GM23338 (cell line): ENCODE measurements at regions not wholly inside any gene's neighbourhood (a gene's known extent, or its start where the extent isn't known, plus 50 kb on each side); places are given as distances from the start of the nearest gene placed in this dataset.

ENCODE experiments used
- ATAC-seq: fragments of 200-7000 bp; cut with Tn5 transposase; 3 replicates; pipeline ENCODE4 v1.9.1; 2020
- DNase-seq: peaks from one replicate; pipeline ENCODE4 v3.0.0-alpha.2; 2015; ENCODE audit warnings: low spot score
- H2AFZ ChIP-seq: fragments of 200-600 bp; sonication (generic); 2 replicates; pipeline ENCODE4 v1.8.0; 2016; ENCODE audit warnings: antibody characterized with exemption, mild to moderate bottlenecking, moderate library complexity
- H3F3A ChIP-seq: fragments of 200-600 bp; sonication (generic); replicated peaks from 2 replicates; pipeline ENCODE4 v1.8.0; 2017; ENCODE audit warnings: antibody characterized with exemption, mixed run types, low read depth
- H3K27ac ChIP-seq: fragments of 200-600 bp; sonication (generic); 2 replicates; pipeline ENCODE4 v1.6.1; 2016; ENCODE audit warnings: low read depth
- H3K27me3 ChIP-seq: fragments of 200-600 bp; sonication (generic); 2 replicates; pipeline ENCODE4 v1.8.0; 2016; ENCODE audit warnings: mild to moderate bottlenecking, mixed run types, moderate library complexity; ENCODE audit not compliant: insufficient read depth
- H3K36me3 ChIP-seq: fragments of 200-600 bp; sonication (generic); 2 replicates; pipeline ENCODE4 v1.8.0; 2016; ENCODE audit warnings: mild to moderate bottlenecking; ENCODE audit not compliant: insufficient read depth
- H3K4me1 ChIP-seq: fragments of 200-600 bp; sonication (generic); 2 replicates; pipeline ENCODE4 v1.8.0; 2016; ENCODE audit warnings: mild to moderate bottlenecking, moderate library complexity; ENCODE audit not compliant: insufficient read depth
- H3K4me2 ChIP-seq: fragments of 200-600 bp; sonication (generic); 2 replicates; pipeline ENCODE4 v1.7.1; 2017; ENCODE audit warnings: mixed run types
- H3K4me3 ChIP-seq: fragments of 200-600 bp; sonication (generic); 2 replicates; pipeline ENCODE4 v1.6.1; 2016; ENCODE audit warnings: mixed run types
- H3K79me2 ChIP-seq: fragments of 200-600 bp; sonication (generic); replicated peaks from 2 replicates; pipeline ENCODE4 v1.8.0; 2017; ENCODE audit warnings: mild to moderate bottlenecking; ENCODE audit not compliant: insufficient read depth
- H3K9me2 ChIP-seq: fragments of 200-600 bp; sonication (generic); 2 replicates; pipeline ENCODE4 v1.8.0; 2017; ENCODE audit not compliant: insufficient read depth
- H4K20me1 ChIP-seq: fragments of 200-600 bp; sonication (generic); replicated peaks from 2 replicates; pipeline ENCODE4 v1.8.0; 2017; ENCODE audit warnings: mild to moderate bottlenecking; ENCODE audit not compliant: insufficient read depth
- H3K27ac Mint-ChIP-seq: 2 replicates; pipeline ENCODE4 v1.8.0; 2020; ENCODE audit warnings: inconsistent platforms, mild to moderate bottlenecking, moderate library complexity, mixed read lengths
- H3K27me3 Mint-ChIP-seq: 3 replicates; pipeline ENCODE4 v1.8.0; 2022; ENCODE audit warnings: low read depth, mild to moderate bottlenecking, moderate library complexity, mixed read lengths, inconsistent platforms; ENCODE audit not compliant: insufficient read depth, poor library complexity
- H3K36me3 Mint-ChIP-seq: 3 replicates; pipeline ENCODE4 v1.8.0; 2021; ENCODE audit warnings: low read depth, mild to moderate bottlenecking, inconsistent platforms, moderate library complexity, mixed read lengths
- H3K4me1 Mint-ChIP-seq: 3 replicates; pipeline ENCODE4 v1.8.0; 2020; ENCODE audit warnings: mild to moderate bottlenecking, inconsistent platforms, mixed read lengths
- H3K4me3 Mint-ChIP-seq: 3 replicates; pipeline ENCODE4 v1.8.0; 2021; ENCODE audit warnings: moderate library complexity, mild to moderate bottlenecking, inconsistent platforms, mixed read lengths
- H3K9me3 Mint-ChIP-seq: 3 replicates; pipeline ENCODE4 v1.8.0; 2020; ENCODE audit warnings: moderate library complexity, mild to moderate bottlenecking, inconsistent platforms, mixed read lengths
- CREB1 ChIP-seq: fragments of 250-450 bp; sonication (Bioruptor Pico); IDR thresholded peaks from 2 replicates; pipeline ENCODE4 v1.5.0; 2020; ENCODE audit warnings: low read depth, mild to moderate bottlenecking, moderate library complexity
- CTCF ChIP-seq, 2 experiments: fragments of 200-600 bp in 1 of 2; sonication (generic) in 1 of 2; conservative IDR thresholded peaks; 2 replicates each; pipeline versions ENCODE4 v1.5.1 to v1.6.1; 2016 to 2017; ENCODE audit warnings: antibody characterized with exemption in 2 of 2, low read depth in 2 of 2, mild to moderate bottlenecking in 2 of 2, moderate library complexity in 1 of 2
- ETS1 ChIP-seq: IDR thresholded peaks from 2 replicates; pipeline ENCODE4 v1.6.1; 2016; ENCODE audit warnings: antibody characterized with exemption
- EZH2 ChIP-seq: fragments of 200-600 bp; sonication (generic); IDR thresholded peaks from one replicate; pipeline ENCODE4 v1.8.0; 2017; ENCODE audit warnings: antibody characterized with exemption, mild to moderate bottlenecking, low read depth; ENCODE audit not compliant: unreplicated experiment
- JUNB ChIP-seq: IDR thresholded peaks from one replicate; pipeline ENCODE4 v1.6.1; 2016; ENCODE audit warnings: antibody characterized with exemption; ENCODE audit not compliant: unreplicated experiment
- POLR2AphosphoS5 ChIP-seq: IDR thresholded peaks from 2 replicates; pipeline ENCODE4 v1.6.1; 2016; ENCODE audit warnings: antibody characterized with exemption, low read depth
- REST ChIP-seq: IDR thresholded peaks from one replicate; pipeline ENCODE4 v1.6.1; 2018; ENCODE audit warnings: antibody characterized with exemption; ENCODE audit not compliant: unreplicated experiment
- STAT1 ChIP-seq: IDR thresholded peaks from one replicate; pipeline ENCODE4 v1.6.1; 2016; ENCODE audit warnings: antibody characterized with exemption; ENCODE audit not compliant: unreplicated experiment
- ZNF331 ChIP-seq: fragments of 250-450 bp; sonication (Bioruptor Pico); IDR thresholded peaks from 2 replicates; pipeline ENCODE4 v1.5.0; 2020; ENCODE audit warnings: low read depth, mild to moderate bottlenecking, moderate library complexity
- ZNF462 ChIP-seq: fragments of 250-450 bp; sonication (Bioruptor Pico); IDR thresholded peaks from 2 replicates; pipeline ENCODE4 v1.5.0; 2020; ENCODE audit warnings: mild to moderate bottlenecking, moderate library complexity

GRCh38 chr1:221302810-221303209 lies 423.6 kb downstream of the HLX start:
- no peaks in the 10 kb centered on the region for H3K27me3 Mint-ChIP-seq
- H2AFZ ChIP-seq: peak overlapping the region; percentile 44; the same call in 1 of the 2 replicates
- no peak overlapping the region for H3K4me3 ChIP-seq
- no peak overlapping the region for H3K27ac ChIP-seq
- no peaks in the 10 kb centered on the region for H3F3A ChIP-seq
- H4K20me1 ChIP-seq: no peaks in the 10 kb centered on the region
- H3K4me3 Mint-ChIP-seq: no peak overlapping the region
- no peak overlapping the region; the same call in 1 of the 2 replicates for H3K27ac Mint-ChIP-seq
- H3K4me1 Mint-ChIP-seq: peaks cover 9% of the 10 kb centered on the region; the same call in 2 of the 3 replicates
- TF ChIP-seq CTCF (conservative IDR thresholded peaks at IDR 0.05; ENCODE audit: low read depth in 2 of 2) (no peak), REST (no peak), ETS1 (no peak), ZNF462 (CRISPR knock-in tag) (no peak), JUNB (no peak), POLR2AphosphoS5 (no peak), CREB1 (CRISPR knock-in tag) (no peak), ZNF331 (CRISPR knock-in tag) (no peak), STAT1 (no peak), EZH2 (no peak)
- no peaks in the 10 kb centered on the region for H3K36me3 ChIP-seq
- peaks cover 4% of the 10 kb centered on the region; the same call in 1 of the 2 replicates for H3K4me1 ChIP-seq
- H3K9me3 Mint-ChIP-seq: peaks cover 2% of the 10 kb centered on the region; the same call in 1 of the 3 replicates
- H3K9me2 ChIP-seq: no peaks in the 10 kb centered on the region; the same call in none of the 2 replicates
- ATAC-seq (no peak), DNase-seq (no peak)
- H3K27me3 ChIP-seq: no peaks in the 10 kb centered on the region
- H3K79me2 ChIP-seq: no peaks in the 10 kb centered on the region
- H3K36me3 Mint-ChIP-seq: peaks cover 3% of the 10 kb centered on the region; the same call in 1 of the 3 replicates
- H3K4me2 ChIP-seq: no peak overlapping the region
